H7 (cell line): ENCODE measurements at regions not wholly inside any gene's neighbourhood (a gene's known extent, or its start where the extent isn't known, plus 50 kb on each side); places are given as distances from the start of the nearest gene placed in this dataset.

Source experiments
- DNase-seq: peaks from one replicate; pipeline ENCODE4 v3.0.0; 2012
- H3K27me3 ChIP-seq: 2 replicates; pipeline ENCODE4 v1.6.0; 2011; ENCODE audit warnings: mild to moderate bottlenecking, low read length; ENCODE audit not compliant: control insufficient read depth, insufficient read depth
- H3K36me3 ChIP-seq: replicated peaks from 2 replicates; pipeline ENCODE4 v1.5.1; 2011; ENCODE audit warnings: low read length; ENCODE audit not compliant: control insufficient read depth, insufficient read depth
- H3K4me3 ChIP-seq: 2 replicates; pipeline ENCODE4 v1.5.1; 2011; ENCODE audit warnings: low read depth, mild to moderate bottlenecking, control low read depth, low read length, moderate library complexity; ENCODE audit not compliant: insufficient read depth

DNA sequence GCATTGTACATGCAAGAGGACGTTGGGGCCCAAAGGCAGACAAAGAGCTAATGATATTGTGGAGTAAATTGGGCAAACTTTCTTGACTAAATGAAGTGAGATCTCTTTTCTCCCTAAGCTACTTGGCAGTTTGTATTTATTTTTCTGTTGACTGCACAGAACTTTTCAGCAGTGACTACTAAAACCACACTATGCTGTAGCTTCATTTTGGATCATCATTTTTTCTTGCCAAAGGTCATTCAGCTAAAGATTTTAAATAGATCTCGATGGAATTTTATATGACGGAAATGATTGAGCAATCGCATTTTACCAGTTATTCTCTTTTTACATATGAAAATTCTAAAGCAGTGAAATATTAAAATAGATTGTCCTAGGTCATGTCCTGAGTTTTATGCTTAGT is 286.1 kb upstream of the ACTBL2 start:
- Histone ChIP-seq H3K4me3 (no peak overlapping the region), H3K27me3 (no peaks in the 10 kb centered on the region), H3K36me3 (no peaks in the 10 kb centered on the region)
- no peak for DNase-seq

- DNase-seq: no peak
- H3K27me3 ChIP-seq: no peaks in the 10 kb centered on the region
- no peaks in the 10 kb centered on the region for H3K36me3 ChIP-seq
- H3K4me3 ChIP-seq: no peak overlapping the region
These were observed 282.0 kb upstream of the ACTBL2 start for GRCh38 chr5:57764479-57765089.

DNA sequence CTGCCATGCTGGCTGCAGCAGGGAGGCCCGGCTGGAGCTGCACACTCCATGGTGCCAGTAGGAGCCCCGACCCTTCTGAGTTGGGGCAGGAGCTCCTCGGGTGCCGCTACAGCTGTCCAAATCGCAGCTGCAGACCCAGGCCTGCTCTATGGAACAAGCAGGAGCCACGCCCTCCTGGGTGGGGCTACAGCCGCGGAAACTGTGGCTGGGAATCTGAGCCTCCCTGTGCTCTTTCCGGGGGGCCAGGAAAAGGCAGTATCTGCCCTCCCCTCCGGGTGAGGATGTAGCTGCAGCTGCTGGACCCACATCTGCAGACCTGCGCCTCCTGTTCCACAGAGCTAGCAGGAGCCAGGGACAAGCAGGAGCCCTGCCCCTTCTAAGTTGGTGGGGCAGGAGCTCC is 278.9 kb upstream of the ACTBL2 start:
- Histone ChIP-seq H3K36me3 (no peaks in the 10 kb centered on the region), H3K27me3 (no peaks in the 10 kb centered on the region), H3K4me3 (no peak overlapping the region)
- no peak for DNase-seq

DNA sequence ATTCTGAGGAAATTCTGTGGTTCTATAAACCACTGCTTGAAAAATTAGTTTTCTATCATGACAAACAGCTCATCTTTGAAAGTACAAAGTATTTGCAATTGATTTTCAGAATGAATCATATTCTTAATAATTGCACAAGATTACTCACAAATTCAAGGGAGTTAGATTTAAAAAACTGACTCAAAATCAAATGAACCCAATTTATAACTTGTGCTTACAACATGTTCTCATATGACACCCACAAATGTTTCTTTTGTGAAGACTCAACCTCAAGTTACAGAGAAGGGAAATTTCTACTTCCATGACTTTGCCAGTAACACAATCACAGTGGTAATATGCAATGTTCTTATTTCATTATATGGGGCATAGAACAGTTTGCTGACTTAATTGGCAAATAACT is 272.0 kb upstream of the ACTBL2 start:
- no peak for DNase-seq
- no peaks in the 10 kb centered on the region for H3K36me3 ChIP-seq

GRCh38 chr5:57753446-57753845 is 270.8 kb upstream of the ACTBL2 start:
- Histone ChIP-seq H3K4me3 (no peak overlapping the region), H3K27me3 (no peaks in the 10 kb centered on the region), H3K36me3 (no peaks in the 10 kb centered on the region)

More for the DNA sequence above, 272.0 kb upstream of the ACTBL2 start:
- H3K4me3 ChIP-seq: no peak overlapping the region
- H3K27me3 ChIP-seq: no peaks in the 10 kb centered on the region

GRCh38 chr5:57751710-57752109 is 269.1 kb upstream of the ACTBL2 start:
- Histone ChIP-seq H3K27me3 (no peaks in the 10 kb centered on the region), H3K36me3 (no peaks in the 10 kb centered on the region), H3K4me3 (no peak overlapping the region)
- no peak for DNase-seq

More at GRCh38 chr5:57753446-57753845, 270.8 kb upstream of the ACTBL2 start:
- no peak for DNase-seq

DNA sequence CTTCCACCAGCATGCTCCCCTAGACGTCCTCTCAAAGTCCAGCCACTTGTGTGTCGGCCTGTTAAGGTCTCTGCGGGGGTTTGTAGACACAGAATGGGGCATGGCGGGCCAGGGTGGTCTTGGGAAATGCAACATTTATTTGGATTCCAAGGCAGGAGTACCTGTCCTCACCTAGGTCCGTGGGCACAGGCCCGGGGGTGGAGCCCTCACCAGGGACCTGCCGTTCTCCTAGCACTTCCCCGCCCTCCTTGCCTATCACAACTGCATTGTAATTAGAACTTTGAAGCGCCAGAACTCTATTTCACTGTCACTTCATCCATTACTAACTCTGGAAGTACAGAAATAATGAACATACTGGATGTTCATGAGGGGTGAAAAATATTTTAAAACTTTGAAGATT is 268.3 kb upstream of the ACTBL2 start:
- DNase-seq: no peak
- H3K4me3 ChIP-seq: no peak overlapping the region
- H3K27me3 ChIP-seq: no peaks in the 10 kb centered on the region
- H3K36me3 ChIP-seq: no peaks in the 10 kb centered on the region

DNA sequence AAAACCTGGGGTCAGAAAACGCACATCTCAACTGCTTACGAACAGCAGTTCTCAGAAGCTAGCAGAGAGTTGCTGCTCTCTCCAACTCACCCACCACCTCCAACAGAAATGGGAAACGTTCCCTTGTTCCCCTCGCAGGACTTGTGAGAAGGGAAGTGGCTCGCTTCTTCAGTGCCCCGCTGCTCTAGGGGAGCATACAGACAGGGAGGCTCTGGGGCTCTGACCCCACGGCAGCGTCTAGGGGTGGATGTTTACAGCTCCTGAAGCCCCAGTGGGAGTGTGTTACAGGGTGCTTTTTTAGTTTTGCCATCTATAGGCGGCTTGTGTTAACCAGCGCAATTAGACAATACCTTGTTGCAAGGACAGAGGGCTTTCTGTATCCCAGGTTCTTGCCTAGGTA is 267.7 kb upstream of the ACTBL2 start:
- no peaks in the 10 kb centered on the region for H3K27me3 ChIP-seq
- H3K36me3 ChIP-seq: no peaks in the 10 kb centered on the region
- no peak overlapping the region for H3K4me3 ChIP-seq
- no peak for DNase-seq

DNA sequence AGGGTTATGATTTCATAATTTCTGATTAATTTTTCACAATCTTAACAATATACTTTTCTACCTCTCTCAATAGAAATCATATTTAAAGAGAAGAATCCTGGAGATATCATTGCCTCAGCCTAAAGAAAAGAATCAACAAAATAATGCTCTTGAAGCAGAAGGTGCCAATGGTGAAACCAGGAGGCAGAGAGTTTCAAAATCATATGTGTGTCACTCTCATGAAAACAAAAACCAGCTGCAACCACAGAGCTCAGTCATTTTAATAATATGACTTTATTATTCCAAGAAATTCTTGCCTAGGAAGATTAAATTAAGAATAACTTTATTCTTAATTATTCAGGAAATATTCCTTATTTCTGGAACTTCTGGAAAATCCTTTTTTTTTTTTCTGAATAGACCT is 266.8 kb upstream of the ACTBL2 start:
- Histone ChIP-seq H3K27me3 (no peaks in the 10 kb centered on the region), H3K36me3 (no peaks in the 10 kb centered on the region), H3K4me3 (no peak overlapping the region)
- DNase-seq: no peak

GRCh38 chr5:57745700-57746651 is 263.4 kb upstream of the ACTBL2 start:
- DNase-seq: no peak
- Histone ChIP-seq H3K4me3 (no peak overlapping the region), H3K27me3 (no peaks in the 10 kb centered on the region), H3K36me3 (no peaks in the 10 kb centered on the region)

DNA sequence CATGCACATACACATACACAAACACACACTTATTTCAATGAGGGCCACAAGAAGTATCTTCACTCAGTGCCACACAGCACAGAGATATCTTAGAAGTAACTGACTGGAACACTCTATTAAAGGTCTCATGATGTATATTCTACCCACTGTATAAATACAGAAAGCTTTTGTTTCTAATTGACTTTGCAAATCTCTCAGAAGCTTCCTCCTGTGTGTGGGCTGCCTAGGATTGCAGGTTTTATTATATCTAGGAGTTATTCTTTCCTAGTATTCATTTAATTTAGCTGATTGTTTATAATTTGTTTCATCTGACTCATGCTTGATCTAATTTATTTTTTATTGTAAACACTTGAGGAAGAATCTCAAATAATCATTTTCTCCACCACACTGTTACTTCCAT is 262.4 kb upstream of the ACTBL2 start:
- Histone ChIP-seq H3K36me3 (no peaks in the 10 kb centered on the region), H3K4me3 (no peak overlapping the region), H3K27me3 (no peaks in the 10 kb centered on the region)
- no peak for DNase-seq

DNA sequence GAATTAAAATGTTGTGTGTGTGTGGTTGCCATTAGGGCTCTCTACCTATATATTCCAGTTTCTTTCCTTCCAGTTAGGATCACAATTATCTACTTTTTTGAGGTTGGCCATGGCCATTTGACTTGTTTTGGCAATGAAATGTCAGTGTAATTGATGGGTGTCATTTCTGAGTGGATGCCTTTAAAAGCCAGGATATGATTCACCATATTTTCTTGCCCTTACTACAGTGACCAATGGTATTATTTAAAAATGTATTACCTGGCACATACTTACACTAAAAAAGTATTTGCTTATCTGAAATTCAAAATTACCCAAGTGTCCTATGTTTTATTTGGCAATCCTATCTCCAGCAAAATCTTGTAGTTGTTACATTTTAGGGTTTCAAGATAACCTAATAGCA is 258.7 kb upstream of the ACTBL2 start:
- Histone ChIP-seq H3K36me3 (no peaks in the 10 kb centered on the region), H3K27me3 (no peaks in the 10 kb centered on the region), H3K4me3 (no peak overlapping the region)
- no peak for DNase-seq

DNA sequence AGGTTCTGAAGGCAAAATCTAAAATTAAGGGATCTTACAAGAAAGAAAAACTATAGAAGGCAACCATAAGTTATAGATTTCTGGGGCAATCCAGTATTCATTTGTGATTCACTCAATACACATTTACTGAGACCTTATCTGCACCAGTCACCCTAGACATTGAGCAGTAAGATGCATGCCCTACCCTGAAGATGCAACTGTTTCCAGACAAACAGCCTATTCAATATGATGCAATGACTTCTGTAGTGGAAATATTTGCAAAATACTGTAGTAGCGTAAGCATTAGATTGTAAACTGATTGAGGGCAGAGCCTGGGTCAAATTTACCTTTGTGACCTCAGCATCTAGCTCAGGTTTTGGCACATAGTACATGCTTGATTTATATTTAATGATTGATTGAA is 256.2 kb upstream of the ACTBL2 start:
- no peak overlapping the region for H3K4me3 ChIP-seq

DNA sequence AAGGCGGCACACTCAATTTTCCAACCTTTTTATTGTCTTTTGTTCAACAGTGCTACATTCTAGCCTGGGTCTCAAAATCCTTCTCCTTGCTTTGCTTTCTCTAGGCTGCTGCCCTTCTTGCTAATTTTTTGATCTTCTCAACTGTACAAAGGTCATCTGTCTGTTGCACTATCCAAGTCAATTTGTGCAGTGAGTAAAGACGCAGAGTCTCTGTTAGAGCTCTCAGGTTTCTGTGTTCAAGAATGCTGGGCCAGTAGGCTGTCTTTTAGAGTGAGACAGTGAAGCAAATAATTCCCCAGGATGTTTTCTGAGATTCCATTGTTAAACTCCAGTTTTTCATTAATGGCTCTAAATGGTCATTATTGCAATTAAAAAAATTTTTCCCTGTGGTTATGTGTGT is 255.7 kb upstream of the ACTBL2 start:
- Histone ChIP-seq H3K36me3 (no peaks in the 10 kb centered on the region), H3K4me3 (no peak overlapping the region), H3K27me3 (no peaks in the 10 kb centered on the region)
- DNase-seq: no peak

More for the DNA sequence above, 256.2 kb upstream of the ACTBL2 start:
- no peak for DNase-seq
- Histone ChIP-seq H3K27me3 (no peaks in the 10 kb centered on the region), H3K36me3 (no peaks in the 10 kb centered on the region)

- Histone ChIP-seq H3K4me3 (no peak overlapping the region), H3K36me3 (no peaks in the 10 kb centered on the region), H3K27me3 (no peaks in the 10 kb centered on the region)
- DNase-seq: no peak
These were observed 254.1 kb upstream of the ACTBL2 start for GRCh38 chr5:57736716-57737115.
